Colonic mucosa (tissue), 4 donors: ENCODE measurements at regions not wholly inside any gene's neighbourhood (a gene's known extent, or its start where the extent isn't known, plus 50 kb on each side); places are given as distances from the start of the nearest gene placed in this dataset.

ENCODE experiments used
- DNase-seq: peaks from one replicate; pipeline ENCODE4 v3.0.0-alpha.2; 2020
- H3K27ac ChIP-seq: fragments of 200-600 bp; one replicate; pipeline ENCODE4 v1.8.0; 2021
- H3K27me3 ChIP-seq: fragments of 200-600 bp; one replicate; pipeline ENCODE4 v1.8.0; 2021
- H3K36me3 ChIP-seq: fragments of 200-600 bp; one replicate; pipeline ENCODE4 v1.8.0; 2021
- H3K4me1 ChIP-seq: fragments of 200-600 bp; one replicate; pipeline ENCODE4 v1.8.0; 2021; ENCODE audit warnings: mild to moderate bottlenecking
- H3K4me3 ChIP-seq: fragments of 200-600 bp; one replicate; pipeline ENCODE4 v1.8.0; 2021
- H3K9ac ChIP-seq, 2 donors: one replicate each; pipeline ENCODE4 v1.7.0; 2013; ENCODE audit warnings: control low read depth in 2 of 2, low read depth in 2 of 2, low read length in 2 of 2
- H3K9me3 ChIP-seq: fragments of 200-600 bp; one replicate; pipeline ENCODE4 v1.8.0; 2021
- CTCF ChIP-seq: fragments of 200-600 bp; IDR thresholded peaks from one replicate; pipeline ENCODE4 v1.8.0; 2022; ENCODE audit warnings: antibody characterized with exemption, mild to moderate bottlenecking
- intact Hi-C: fragments of 100-400 bp; cut with DNase I; formaldehyde crosslinking; loops from one replicate; pipeline ENCODE4 v1.14.1; 2022
- donor health status: healthy.
- donor health status: DM: no; HTN: no; CAD: no.
- donor health status: DM: no; HTN: no; CAD: no.

DNA sequence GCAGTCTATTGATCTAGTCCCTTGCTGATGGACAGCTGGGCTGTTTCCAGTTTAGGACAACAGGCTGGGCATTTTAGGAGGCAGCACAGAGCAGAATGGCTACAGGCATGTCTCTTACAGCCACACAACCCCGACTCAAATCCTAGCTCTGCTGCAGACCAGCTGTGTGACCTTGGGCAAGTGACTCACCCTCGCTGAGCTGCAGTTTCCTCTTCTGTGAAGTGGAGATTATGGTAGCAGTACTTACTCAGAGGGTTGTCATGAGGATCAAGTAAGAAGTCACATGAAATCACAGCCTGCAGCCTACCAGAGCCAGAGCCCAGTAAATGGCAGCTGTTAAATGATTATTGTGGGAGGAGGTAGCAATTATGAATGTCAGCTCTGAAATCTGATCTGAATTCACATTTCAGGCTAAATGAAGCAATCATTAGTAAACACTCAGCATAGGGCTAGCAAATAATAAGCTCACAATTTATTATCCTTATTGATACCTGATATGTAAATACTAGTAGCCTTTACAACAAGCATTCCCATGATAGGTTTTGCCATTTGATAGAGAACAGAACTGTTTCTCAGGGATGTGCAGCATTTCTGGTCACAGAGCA, 58.9 kb downstream of the MYEOV start:
- intact Hi-C loops = no loop called here
- H3K4me3 ChIP-seq = no peak overlapping the region
- no peak overlapping the region for H3K27ac ChIP-seq
- H3K9me3 ChIP-seq = no peaks in the 10 kb centered on the region
- DNase-seq = peak; percentile 26
- no peak overlapping the region for H3K9ac ChIP-seq
- no peaks in the 10 kb centered on the region for H3K27me3 ChIP-seq
- H3K36me3 ChIP-seq = no peaks in the 10 kb centered on the region
- TF ChIP-seq CTCF = no peak
- H3K4me1 ChIP-seq = no peaks in the 10 kb centered on the region

DNA sequence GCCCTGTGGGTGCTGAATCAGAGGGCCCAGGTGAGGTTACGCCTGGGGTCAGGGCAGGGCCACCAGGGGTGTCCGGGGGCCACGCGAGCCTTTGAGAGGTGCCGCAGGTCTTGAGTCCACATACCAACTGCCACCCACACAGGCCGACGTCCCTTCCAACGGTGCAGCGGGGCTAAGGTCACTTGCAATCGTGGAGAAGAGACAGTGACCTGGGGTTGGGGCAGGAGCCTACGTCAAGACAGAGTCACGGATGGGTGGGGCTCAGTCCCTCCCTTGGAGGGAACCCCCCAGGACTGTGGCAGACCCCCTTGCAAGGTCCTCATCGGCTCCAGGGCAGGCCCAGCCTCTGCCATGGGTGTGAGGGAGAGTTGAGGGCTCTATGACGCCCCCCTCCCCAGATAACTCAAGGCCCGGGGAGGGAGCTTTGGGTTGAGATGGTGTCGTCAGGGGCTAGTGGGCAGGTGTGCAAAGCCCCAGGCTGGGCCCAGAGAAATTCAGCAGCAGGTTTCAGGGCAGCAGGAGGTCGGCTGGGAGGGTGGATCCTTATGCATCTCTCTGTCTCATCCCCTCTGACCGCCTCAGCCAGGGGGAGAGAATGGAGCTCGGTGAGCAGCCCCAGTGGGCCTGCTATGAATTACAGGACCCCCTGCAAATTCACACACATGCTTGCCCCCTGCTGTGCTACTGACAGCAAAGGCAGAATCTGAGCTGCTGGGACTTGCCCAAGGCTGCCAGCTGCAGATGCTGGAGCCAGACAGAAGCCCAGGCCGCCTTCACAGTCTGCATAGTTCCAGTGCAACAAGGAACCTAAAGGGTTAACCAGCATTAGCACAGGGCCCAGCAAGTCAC, 60.0 kb downstream of the MYEOV start:
- no peak overlapping the region for H3K4me3 ChIP-seq
- H3K27me3 ChIP-seq = no peaks in the 10 kb centered on the region
- no peak overlapping the region for H3K27ac ChIP-seq
- no peak for TF ChIP-seq CTCF
- no peaks in the 10 kb centered on the region for H3K4me1 ChIP-seq
- no peak overlapping the region for H3K9ac ChIP-seq
- intact Hi-C loops = no loop called here
- peak; percentile 15 for DNase-seq
- H3K9me3 ChIP-seq = no peaks in the 10 kb centered on the region
- no peaks in the 10 kb centered on the region for H3K36me3 ChIP-seq

DNA sequence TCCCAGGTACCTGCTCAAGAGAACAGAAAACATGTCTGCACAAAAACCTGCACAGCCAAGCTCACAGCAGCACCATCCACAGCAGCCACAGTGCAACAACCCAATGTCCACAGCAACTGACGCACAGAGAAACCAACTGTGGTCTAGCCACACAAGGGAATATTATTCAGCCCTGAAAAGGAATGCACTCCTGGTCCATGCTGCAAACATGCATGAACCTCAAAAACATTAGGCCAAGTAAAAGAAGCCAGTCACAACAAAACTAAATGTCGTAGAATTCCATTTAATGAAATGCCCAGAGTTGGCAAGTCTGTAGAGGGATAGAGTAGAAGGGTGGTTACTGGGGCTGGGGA, 60.6 kb downstream of the MYEOV start:
- Histone ChIP-seq H3K4me3 (no peak overlapping the region), H3K27me3 (no peaks in the 10 kb centered on the region), H3K27ac (no peak overlapping the region), H3K9me3 (no peaks in the 10 kb centered on the region), H3K36me3 (no peaks in the 10 kb centered on the region), H3K4me1 (no peaks in the 10 kb centered on the region), H3K9ac (no peak overlapping the region)
- TF ChIP-seq CTCF = no peak
- peak; percentile 13 for DNase-seq
- intact Hi-C loops = no loop called here

DNA sequence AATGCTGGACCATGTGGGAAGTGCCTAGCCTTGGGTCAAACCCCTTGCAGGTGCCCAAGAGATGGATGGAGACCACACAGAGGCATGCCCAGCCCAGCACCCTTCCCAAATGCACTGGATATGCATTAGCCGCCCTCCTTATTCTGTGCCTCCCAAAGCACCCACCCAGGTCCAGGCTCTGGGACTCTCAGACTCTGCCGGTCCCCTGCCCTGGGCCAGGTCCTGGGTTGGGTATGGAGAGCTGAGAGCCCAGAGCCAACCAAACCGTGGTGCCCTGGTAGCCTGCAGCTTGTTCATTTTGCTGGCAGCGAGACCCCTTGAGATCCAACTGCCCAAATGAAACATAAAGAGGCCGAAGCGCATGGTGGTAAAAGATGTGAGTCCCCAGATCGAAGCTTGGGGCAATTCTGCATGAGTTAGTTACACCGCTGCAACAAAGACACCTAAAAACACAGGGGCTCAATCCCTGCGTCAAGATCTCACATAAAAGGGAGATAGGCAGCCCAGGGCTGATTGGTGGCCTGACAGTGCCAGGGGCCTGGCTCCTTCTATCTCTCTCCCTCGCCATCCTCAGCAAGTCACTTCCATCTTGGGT, 61.5 kb downstream of the MYEOV start:
- no peak for TF ChIP-seq CTCF
- Histone ChIP-seq H3K27me3 (no peaks in the 10 kb centered on the region), H3K9ac (no peak overlapping the region), H3K9me3 (no peaks in the 10 kb centered on the region), H3K4me3 (no peak overlapping the region), H3K36me3 (no peaks in the 10 kb centered on the region), H3K4me1 (no peaks in the 10 kb centered on the region), H3K27ac (no peak overlapping the region)
- intact Hi-C loops = no loop called here
- DNase-seq = peak; percentile 14

- no peaks in the 10 kb centered on the region for H3K4me1 ChIP-seq
- no peaks in the 10 kb centered on the region for H3K36me3 ChIP-seq
- H3K4me3 ChIP-seq = no peak overlapping the region
- intact Hi-C loops = no loop called here
- H3K27me3 ChIP-seq = no peaks in the 10 kb centered on the region
- DNase-seq = peak; percentile 7
- H3K9ac ChIP-seq = no peak overlapping the region
- no peaks in the 10 kb centered on the region for H3K9me3 ChIP-seq
- TF ChIP-seq CTCF = no peak
- no peak overlapping the region for H3K27ac ChIP-seq
Observed at GRCh38 chr11:69355959-69356702, 62.2 kb downstream of the MYEOV start.
